ENCODE measurements at regions not wholly inside any gene's neighbourhood (a gene's known extent, or its start where the extent isn't known, plus 50 kb on each side); places are given as distances from the start of the nearest gene placed in this dataset.

- no peak for TF ChIP-seq POLR2AphosphoS5 (IDR thresholded peaks at IDR 0.05)
- Histone ChIP-seq H3K4me1 (no peaks in the 10 kb centered on the region), H3K4me3 (no peak overlapping the region), H3K27me3 (peaks cover 0 to 73% (median 0%) of the 10 kb centered on the region in 4 donors), H3K9me3 (no peaks in the 10 kb centered on the region), H3K36me3 (no peaks in the 10 kb centered on the region), H3K27ac (replicated peaks in 1 of 4) (no peak overlapping the region)
- WGBS: 84% methylated on average over 13 of the region's 13 CpGs
- intact Hi-C loops (cut with DNase I): no loop called here
- DNase-seq (ENCODE audit: extremely low spot score): no peak
Observed at GRCh38 chr4:3660928-3661515, 105.2 kb upstream of the ADRA2C start.

GRCh38 chr4:3660086-3660927 lies 105.9 kb upstream of the ADRA2C start:
- no peak for DNase-seq (ENCODE audit: extremely low spot score)
- Histone ChIP-seq H3K27me3 (peaks cover 0 to 73% (median 0%) of the 10 kb centered on the region in 4 donors), H3K27ac (replicated peaks in 1 of 4) (no peak overlapping the region), H3K9me3 (no peaks in the 10 kb centered on the region), H3K4me1 (no peaks in the 10 kb centered on the region), H3K36me3 (no peaks in the 10 kb centered on the region), H3K4me3 (no peak overlapping the region)
- WGBS: 44% methylated on average over 12 of the region's 23 CpGs
- TF ChIP-seq EP300 (IDR thresholded peaks at IDR 0.05) (no peak), POLR2AphosphoS5 (IDR thresholded peaks at IDR 0.05) (no peak), POLR2A (IDR thresholded peaks at IDR 0.05; ENCODE audit: low read depth) (no peak)
- intact Hi-C loops (cut with DNase I): no loop called here

DNA sequence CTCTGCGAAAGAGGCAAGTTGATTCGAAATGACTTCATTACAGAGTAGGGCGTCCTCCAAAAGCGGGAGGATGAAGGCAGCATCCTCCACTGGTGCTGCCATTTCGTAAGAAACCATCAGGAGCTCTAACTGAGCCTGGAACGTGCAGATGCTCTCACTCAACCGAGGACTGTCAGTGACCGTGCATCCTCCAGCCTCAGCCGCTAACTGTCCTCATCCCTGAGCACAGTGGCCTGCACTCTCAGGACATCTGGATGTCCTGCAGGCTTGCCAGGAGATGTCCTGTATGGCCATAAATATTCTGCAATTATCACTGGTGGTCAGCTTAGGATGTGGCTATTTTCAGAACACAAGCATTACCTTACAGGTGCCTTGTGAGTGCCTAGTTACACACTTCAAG lies 107.1 kb upstream of the ADRA2C start:
- H3K4me1 ChIP-seq: no peaks in the 10 kb centered on the region
- TF ChIP-seq POLR2AphosphoS5 (IDR thresholded peaks at IDR 0.05): no peak
- no peak for TF ChIP-seq EP300 (IDR thresholded peaks at IDR 0.05)
- TF ChIP-seq, protein P1, sequence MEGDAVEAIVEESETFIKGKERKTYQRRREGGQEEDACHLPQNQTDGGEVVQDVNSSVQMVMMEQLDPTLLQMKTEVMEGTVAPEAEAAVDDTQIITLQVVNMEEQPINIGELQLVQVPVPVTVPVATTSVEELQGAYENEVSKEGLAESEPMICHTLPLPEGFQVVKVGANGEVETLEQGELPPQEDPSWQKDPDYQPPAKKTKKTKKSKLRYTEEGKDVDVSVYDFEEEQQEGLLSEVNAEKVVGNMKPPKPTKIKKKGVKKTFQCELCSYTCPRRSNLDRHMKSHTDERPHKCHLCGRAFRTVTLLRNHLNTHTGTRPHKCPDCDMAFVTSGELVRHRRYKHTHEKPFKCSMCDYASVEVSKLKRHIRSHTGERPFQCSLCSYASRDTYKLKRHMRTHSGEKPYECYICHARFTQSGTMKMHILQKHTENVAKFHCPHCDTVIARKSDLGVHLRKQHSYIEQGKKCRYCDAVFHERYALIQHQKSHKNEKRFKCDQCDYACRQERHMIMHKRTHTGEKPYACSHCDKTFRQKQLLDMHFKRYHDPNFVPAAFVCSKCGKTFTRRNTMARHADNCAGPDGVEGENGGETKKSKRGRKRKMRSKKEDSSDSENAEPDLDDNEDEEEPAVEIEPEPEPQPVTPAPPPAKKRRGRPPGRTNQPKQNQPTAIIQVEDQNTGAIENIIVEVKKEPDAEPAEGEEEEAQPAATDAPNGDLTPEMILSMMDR (IDR thresholded peaks at IDR 0.05): no peak
- TF ChIP-seq POLR2A (IDR thresholded peaks at IDR 0.05; ENCODE audit: low read depth): no peak
- H3K27me3 ChIP-seq: peaks cover 0 to 81% (median 2%) of the 10 kb centered on the region in 4 donors
- 74% methylated on average over 9 of the region's 9 CpGs for WGBS
- H3K36me3 ChIP-seq: no peaks in the 10 kb centered on the region
- DNase-seq (ENCODE audit: extremely low spot score): no peak
- H3K4me3 ChIP-seq: no peak overlapping the region
- no peaks in the 10 kb centered on the region for H3K9me3 ChIP-seq
- intact Hi-C loops (cut with DNase I): no loop called here
- H3K27ac ChIP-seq (replicated peaks in 1 of 4): no peak overlapping the region

GRCh38 chr4:3658530-3658913 lies 107.7 kb upstream of the ADRA2C start:
- 57% methylated on average over 12 of the region's 12 CpGs for WGBS
- H3K9me3 ChIP-seq: no peaks in the 10 kb centered on the region
- TF ChIP-seq, protein P1 (IDR thresholded peaks at IDR 0.05): no peak
- TF ChIP-seq POLR2A (IDR thresholded peaks at IDR 0.05; ENCODE audit: low read depth) (no peak), POLR2AphosphoS5 (IDR thresholded peaks at IDR 0.05) (no peak), EP300 (IDR thresholded peaks at IDR 0.05) (no peak)
- H3K36me3 ChIP-seq: no peaks in the 10 kb centered on the region
- H3K4me3 ChIP-seq: no peak overlapping the region
- no peak for DNase-seq (ENCODE audit: extremely low spot score)
- H3K27ac ChIP-seq (replicated peaks in 1 of 4): no peak overlapping the region
- H3K27me3 ChIP-seq: peaks cover 0 to 87% (median 2%) of the 10 kb centered on the region in 4 donors
- H3K4me1 ChIP-seq: no peaks in the 10 kb centered on the region
- intact Hi-C loops (cut with DNase I): no loop called here

DNA sequence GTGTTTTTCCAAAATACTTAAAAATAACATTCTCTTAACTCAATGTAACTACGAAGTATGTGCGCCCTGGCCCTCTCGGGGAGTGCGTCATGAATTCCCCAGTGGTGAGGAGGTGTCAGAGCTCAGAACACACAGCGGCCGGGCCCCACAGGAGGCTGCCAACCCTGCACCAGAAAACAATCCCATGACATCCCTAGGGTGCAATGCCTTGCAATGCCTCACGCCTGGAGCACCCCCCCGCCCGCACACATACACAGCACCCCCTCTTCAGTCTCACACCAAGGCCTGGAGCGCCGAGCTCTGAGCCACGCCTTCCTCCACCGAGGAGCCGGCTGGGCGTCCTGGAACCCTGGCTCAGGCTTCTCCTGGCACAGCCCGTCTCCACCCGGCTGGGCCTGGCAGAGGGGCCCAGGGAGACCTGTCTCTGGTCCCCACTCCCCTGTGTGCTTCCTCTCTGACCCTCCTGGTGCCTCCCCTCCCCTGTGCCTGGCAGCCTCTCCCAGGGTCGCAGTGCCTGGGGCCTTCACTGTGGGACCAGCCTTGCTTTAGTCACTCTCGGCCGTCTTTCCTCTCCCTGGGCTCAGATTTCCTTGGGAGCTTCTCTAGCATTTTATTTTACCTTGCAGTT lies 108.2 kb upstream of the ADRA2C start:
- no peaks in the 10 kb centered on the region for H3K4me1 ChIP-seq
- TF ChIP-seq, protein P1 (IDR thresholded peaks at IDR 0.05): no peak
- TF ChIP-seq EP300 (IDR thresholded peaks at IDR 0.05) (no peak), POLR2AphosphoS5 (IDR thresholded peaks at IDR 0.05) (peak in 1 of 2 donors; percentile 8), POLR2A (IDR thresholded peaks at IDR 0.05; ENCODE audit: low read depth) (no peak)
- peaks cover 0 to 92% (median 2%) of the 10 kb centered on the region in 4 donors for H3K27me3 ChIP-seq

More for the DNA sequence above, 108.2 kb upstream of the ADRA2C start:
- intact Hi-C loops (cut with DNase I): no loop called here
- no peak overlapping the region for H3K4me3 ChIP-seq
- no peak overlapping the region for H3K27ac ChIP-seq (replicated peaks in 1 of 4)
- 62% methylated on average over 18 of the region's 20 CpGs for WGBS
- no peaks in the 10 kb centered on the region for H3K9me3 ChIP-seq
- DNase-seq (ENCODE audit: extremely low spot score): no peak
- no peaks in the 10 kb centered on the region for H3K36me3 ChIP-seq
